DMS53 (cell line): ENCODE measurements at regions not wholly inside any gene's neighbourhood (a gene's known extent, or its start where the extent isn't known, plus 50 kb on each side); places are given as distances from the start of the nearest gene placed in this dataset.
A peak's percentile ranks its signal among the peaks of the same experiment; 100 is the strongest.

Source experiments
- DNase-seq: peaks from one replicate; lab custom pipeline; 2025; lab: John Stamatoyannopoulos, UW

- peak; percentile 98 for DNase-seq
These were observed 368.1 kb upstream of the GRIA1 start for GRCh38 chr5:153122403-153122802.

GRCh38 chr5:153130296-153130695, 360.2 kb upstream of the GRIA1 start:
- peak; percentile 50 for DNase-seq

GRCh38 chr5:153135411-153135810, 355.1 kb upstream of the GRIA1 start:
- peak; percentile 26 for DNase-seq

- no peak for DNase-seq
These were observed 353.4 kb upstream of the GRIA1 start for GRCh38 chr5:153136910-153137614.

- DNase-seq, result peak; percentile 98
These were observed 342.4 kb upstream of the GRIA1 start for GRCh38 chr5:153147891-153148623.

- DNase-seq, result no peak
These were observed 341.9 kb upstream of the GRIA1 start for GRCh38 chr5:153148624-153148976.

- peak; percentile 12 for DNase-seq
These were observed 338.9 kb upstream of the GRIA1 start for GRCh38 chr5:153151558-153151957.

- DNase-seq, result peak; percentile 23
These were observed 337.4 kb upstream of the GRIA1 start for GRCh38 chr5:153153086-153153485.

GRCh38 chr5:153157156-153157555, 333.3 kb upstream of the GRIA1 start:
- DNase-seq, result no peak

GRCh38 chr5:153158608-153159007, 331.9 kb upstream of the GRIA1 start:
- peak; percentile 77 for DNase-seq

GRCh38 chr5:153159616-153160015, 330.9 kb upstream of the GRIA1 start:
- DNase-seq, result peak; percentile 91

GRCh38 chr5:153168241-153168640, 322.2 kb upstream of the GRIA1 start:
- no peak for DNase-seq

GRCh38 chr5:153187503-153187902, 303.0 kb upstream of the GRIA1 start:
- DNase-seq, result no peak

- no peak for DNase-seq
These were observed 284.1 kb upstream of the GRIA1 start for GRCh38 chr5:153206361-153206760.

- DNase-seq, result no peak
These were observed 281.5 kb upstream of the GRIA1 start for GRCh38 chr5:153209016-153209415.

- no peak for DNase-seq
These were observed 280.8 kb upstream of the GRIA1 start for GRCh38 chr5:153209687-153210086.

- DNase-seq, result no peak
These were observed 279.4 kb upstream of the GRIA1 start for GRCh38 chr5:153211076-153211475.

GRCh38 chr5:153212471-153212870, 278.0 kb upstream of the GRIA1 start:
- no peak for DNase-seq

GRCh38 chr5:153222936-153223335, 267.5 kb upstream of the GRIA1 start:
- DNase-seq, result no peak

GRCh38 chr5:153223376-153223775, 267.1 kb upstream of the GRIA1 start:
- DNase-seq, result no peak

- no peak for DNase-seq
These were observed 265.8 kb upstream of the GRIA1 start for GRCh38 chr5:153224651-153225050.

GRCh38 chr5:153233933-153234332, 256.5 kb upstream of the GRIA1 start:
- no peak for DNase-seq

GRCh38 chr5:153236319-153236718, 254.2 kb upstream of the GRIA1 start:
- no peak for DNase-seq
